ENCODE measurements at regions not wholly inside any gene's neighbourhood (a gene's known extent, or its start where the extent isn't known, plus 50 kb on each side); places are given as distances from the start of the nearest gene placed in this dataset.

- TF ChIP-seq POLR2AphosphoS5 (IDR thresholded peaks at IDR 0.05; ENCODE audit: borderline replicate concordance, low read depth, low read length): no peak
- TF ChIP-seq EZH2 (IDR thresholded peaks at IDR 0.05): no peak
Measured at GRCh38 chr14:61611880-61612630, 83.3 kb upstream of the HIF1A start.
